C4-2B (cell line): ENCODE measurements at regions not wholly inside any gene's neighbourhood (a gene's known extent, or its start where the extent isn't known, plus 50 kb on each side); places are given as distances from the start of the nearest gene placed in this dataset.

ENCODE experiments used
- CTCF ChIP-seq: fragments of 450-650 bp; conservative IDR thresholded peaks from 2 replicates; pipeline ENCODE4 v1.5.1; 2017; ENCODE audit warnings: mild to moderate bottlenecking
- ZFX ChIP-seq: fragments of 450-650 bp; IDR thresholded peaks from 2 replicates; pipeline ENCODE4 v1.6.1; 2017

- no peak for TF ChIP-seq CTCF
- no peak for TF ChIP-seq ZFX
These were observed 285.1 kb upstream of the STAC start for GRCh38 chr3:36095238-36095637.
